Activated T-helper 2 cell treated with anti-CD3 and anti-CD28 coated beads, Interferon-gamma antibody, Interleukin-2, Interleukin-4, amounts not matched to agents 10 μg/mL and 5 μg/mL and 100 μg/mL, durations not matched to agents 14 hours and 24 hours and 36 hours (primary cell): ENCODE measurements at regions not wholly inside any gene's neighbourhood (a gene's known extent, or its start where the extent isn't known, plus 50 kb on each side); places are given as distances from the start of the nearest gene placed in this dataset.

ENCODE experiments used
- DNase-seq: peaks from one replicate; pipeline ENCODE4 v3.0.0; 2021; ENCODE audit warnings: low spot score
- H3K27ac Mint-ChIP-seq: one replicate; pipeline ENCODE4 v1.8.0; 2021; ENCODE audit warnings: mixed read lengths
- H3K27me3 Mint-ChIP-seq: one replicate; pipeline ENCODE4 v1.8.0; 2021; ENCODE audit warnings: low read depth, mixed read lengths
- H3K36me3 Mint-ChIP-seq: one replicate; pipeline ENCODE4 v1.8.0; 2021; ENCODE audit warnings: low read depth, mixed read lengths
- H3K4me1 Mint-ChIP-seq: one replicate; pipeline ENCODE4 v1.8.0; 2021; ENCODE audit warnings: low read depth, mixed read lengths
- H3K4me3 Mint-ChIP-seq: one replicate; pipeline ENCODE4 v1.8.0; 2021; ENCODE audit warnings: low read depth, mild to moderate bottlenecking, moderate library complexity, mixed read lengths
- H3K9me3 Mint-ChIP-seq: one replicate; pipeline ENCODE4 v1.8.0; 2021; ENCODE audit warnings: mixed read lengths
- intact Hi-C: fragments of 100-400 bp; cut with micrococcal nuclease; formaldehyde crosslinking; loops from one replicate; pipeline ENCODE4 v1.15.1; 2023

DNA sequence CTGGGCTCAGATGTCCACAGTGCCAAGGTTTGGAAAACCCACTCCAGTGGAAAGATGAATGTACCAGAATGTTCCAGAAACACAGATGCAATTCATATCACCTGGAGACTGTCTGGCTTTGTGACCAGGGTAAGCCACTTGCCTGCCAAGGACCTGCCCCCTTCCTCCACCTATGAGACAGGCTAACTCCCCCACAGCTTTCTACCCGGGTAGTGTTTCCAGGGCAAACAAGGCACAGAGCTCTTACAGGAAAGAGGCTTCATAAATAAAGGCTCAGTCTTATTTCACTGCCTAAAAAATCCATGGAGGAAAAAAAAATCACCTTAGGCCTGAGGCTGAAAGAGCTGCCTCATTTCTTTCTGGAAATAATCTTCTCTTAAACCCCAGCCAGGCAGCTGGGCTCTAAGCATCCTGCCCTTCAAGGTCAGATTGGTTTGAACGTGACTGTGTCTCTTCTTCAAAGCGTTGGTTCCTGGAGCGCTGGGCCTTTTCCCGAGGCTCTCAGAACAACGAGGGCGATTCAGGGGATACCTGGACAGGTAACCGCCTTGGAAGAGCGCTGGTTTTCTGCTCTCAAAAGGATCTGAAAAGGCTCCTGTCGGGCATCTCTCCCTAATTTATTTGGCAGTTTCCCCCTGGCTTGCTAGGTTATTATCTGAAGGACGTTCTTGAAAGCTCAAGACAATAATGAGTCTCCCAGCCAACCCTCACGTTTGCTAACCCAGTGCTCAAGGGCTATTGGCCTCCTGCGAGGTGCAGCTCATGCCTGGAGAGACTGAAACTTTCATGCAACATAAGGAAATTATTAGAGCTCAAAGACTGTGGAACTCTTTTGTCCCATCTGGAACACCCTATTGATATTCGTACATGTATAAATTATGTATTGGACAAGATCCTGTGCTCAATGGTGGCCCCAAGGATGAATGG, 199.2 kb upstream of the PMEPA1 start:
- Mint-ChIP-seq H3K4me1 (no peaks in the 10 kb centered on the region), H3K36me3 (no peaks in the 10 kb centered on the region), H3K9me3 (no peaks in the 10 kb centered on the region), H3K27me3 (peaks cover 15% of the 10 kb centered on the region), H3K4me3 (no peak overlapping the region), H3K27ac (no peak overlapping the region)
- intact Hi-C loops: no loop called here
- DNase-seq: no peak

DNA sequence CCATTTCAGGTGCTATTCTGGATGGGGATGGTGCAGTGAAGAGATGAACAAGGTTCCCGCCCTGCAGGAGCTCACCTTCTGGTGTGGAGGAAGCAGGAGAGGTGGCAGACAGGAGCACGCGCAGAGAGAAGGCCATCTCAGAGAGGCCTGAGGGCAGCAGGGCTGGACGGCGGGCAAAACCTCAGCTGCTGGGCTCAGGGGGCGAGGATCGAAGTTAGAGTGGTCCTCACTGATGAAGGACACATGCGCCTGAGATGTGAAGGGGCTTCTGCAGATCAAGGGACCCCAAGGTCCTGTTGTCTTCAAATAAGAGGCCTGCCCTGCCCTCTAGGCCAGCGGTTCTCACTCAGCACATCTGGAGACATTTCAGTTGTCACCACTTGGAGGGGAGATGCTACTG, 198.4 kb upstream of the PMEPA1 start:
- H3K9me3 Mint-ChIP-seq: no peaks in the 10 kb centered on the region
- H3K36me3 Mint-ChIP-seq: no peaks in the 10 kb centered on the region

DNA sequence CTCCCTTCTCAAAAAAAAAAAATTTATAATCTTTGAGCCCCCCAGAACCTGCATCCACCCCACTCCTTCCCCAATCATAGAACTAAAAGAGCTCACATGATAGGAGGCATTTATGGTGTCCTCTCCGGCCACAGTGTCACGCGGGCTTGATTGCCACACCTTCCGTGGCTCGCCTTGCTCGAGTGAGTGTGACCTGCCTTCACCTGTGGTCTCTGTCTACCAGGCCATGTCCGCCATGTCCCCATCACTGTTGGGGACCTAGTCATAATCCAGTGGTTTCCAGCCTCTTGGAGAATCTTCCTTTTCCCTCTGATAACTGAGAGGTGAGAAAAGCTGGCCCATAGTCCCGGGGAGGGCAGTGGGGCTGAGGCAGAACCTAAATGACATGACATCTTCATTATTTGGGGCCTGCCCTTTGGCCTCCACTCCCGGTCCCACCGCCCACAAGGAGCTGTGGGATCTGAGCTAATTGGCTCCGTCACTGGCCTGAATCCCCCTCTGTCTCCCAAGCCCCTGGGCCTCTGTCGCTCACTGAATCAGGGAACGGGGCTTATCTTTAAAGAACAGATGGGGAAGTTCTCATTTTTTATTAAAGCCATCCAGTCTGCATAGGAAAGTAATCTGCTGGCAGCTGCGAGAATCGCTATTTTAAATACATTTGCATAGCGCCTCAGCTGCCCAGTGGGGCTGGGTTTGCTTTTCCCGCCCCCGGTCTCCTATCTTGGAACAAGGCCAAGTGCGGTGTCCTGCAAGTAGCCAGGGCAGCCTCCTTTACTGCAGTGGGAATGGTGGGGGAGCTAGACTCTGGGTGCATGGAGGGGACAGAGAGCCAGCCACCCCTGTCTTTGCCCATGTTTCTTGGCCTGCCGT, 197.6 kb upstream of the PMEPA1 start:
- intact Hi-C loops: no loop called here
- Mint-ChIP-seq H3K27me3 (peaks cover 17% of the 10 kb centered on the region), H3K9me3 (no peaks in the 10 kb centered on the region), H3K36me3 (no peaks in the 10 kb centered on the region), H3K4me3 (no peak overlapping the region), H3K4me1 (peaks cover under 1% of the 10 kb centered on the region), H3K27ac (no peak overlapping the region)
- DNase-seq: no peak

More for the DNA sequence above, 198.4 kb upstream of the PMEPA1 start:
- Mint-ChIP-seq H3K27ac (no peak overlapping the region), H3K4me3 (no peak overlapping the region), H3K4me1 (no peaks in the 10 kb centered on the region), H3K27me3 (peaks cover 17% of the 10 kb centered on the region)
- DNase-seq: no peak
- intact Hi-C loops: no loop called here

DNA sequence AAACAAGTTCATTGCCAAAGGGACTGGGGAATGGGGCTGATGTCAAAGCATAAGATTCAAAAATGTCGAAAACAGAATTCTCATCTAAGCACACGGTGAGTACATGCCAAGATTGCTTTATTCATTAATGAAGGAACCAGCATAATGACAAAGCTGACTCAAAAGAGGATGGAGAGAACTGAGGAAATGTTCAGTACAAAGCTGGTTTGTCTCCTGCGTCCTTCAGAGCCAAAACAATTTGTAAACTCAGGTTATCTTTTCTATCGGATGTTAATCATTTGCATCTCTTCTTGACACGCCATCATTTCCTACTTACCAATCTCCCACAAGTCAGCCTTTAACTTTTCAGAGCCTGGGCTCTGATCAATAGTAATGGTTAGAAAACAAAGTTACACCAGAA, 195.6 kb upstream of the PMEPA1 start:
- no peaks in the 10 kb centered on the region for H3K9me3 Mint-ChIP-seq

DNA sequence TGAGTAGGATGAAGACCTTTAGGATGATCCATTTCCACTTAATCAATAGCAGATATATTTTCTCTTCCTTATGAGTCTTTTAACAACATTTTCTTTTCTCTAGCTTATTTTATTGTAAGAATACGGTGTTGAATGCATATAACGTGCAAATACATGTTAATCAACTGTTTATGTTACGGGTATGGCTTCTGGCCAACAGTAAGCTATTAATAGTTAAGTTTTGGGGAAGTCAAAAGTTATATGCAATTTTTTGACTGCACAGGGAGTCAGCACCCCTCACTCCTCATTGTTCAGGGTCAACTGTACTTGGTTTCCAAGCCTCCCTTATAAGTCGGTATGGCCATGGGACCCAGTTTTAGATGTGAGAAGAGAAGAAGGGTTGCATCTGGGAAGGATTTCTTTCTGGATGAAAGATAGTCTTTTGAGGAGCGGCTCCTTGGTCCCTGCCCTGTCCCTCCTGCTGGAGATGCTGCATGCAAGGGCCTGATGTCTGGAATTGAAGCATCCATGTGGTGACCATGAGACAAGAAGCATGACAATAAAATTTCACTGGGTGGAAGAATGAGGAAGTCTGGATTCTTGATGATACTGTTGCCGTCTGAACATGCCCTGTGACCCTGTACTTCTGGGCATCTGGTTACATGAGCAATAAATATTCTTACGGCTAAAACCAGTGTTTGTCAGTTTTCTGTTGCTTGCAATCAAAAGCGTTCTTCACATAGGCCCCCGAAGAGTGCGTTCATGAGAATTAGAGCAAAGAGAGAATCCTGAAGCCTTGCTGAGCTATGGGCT, 194.7 kb upstream of the PMEPA1 start:
- intact Hi-C loops: no loop called here
- no peak overlapping the region for H3K4me3 Mint-ChIP-seq
- H3K27ac Mint-ChIP-seq: no peak overlapping the region
- no peaks in the 10 kb centered on the region for H3K9me3 Mint-ChIP-seq
- peaks cover 3% of the 10 kb centered on the region for H3K4me1 Mint-ChIP-seq
- H3K36me3 Mint-ChIP-seq: no peaks in the 10 kb centered on the region
- DNase-seq: no peak
- peaks cover 17% of the 10 kb centered on the region for H3K27me3 Mint-ChIP-seq

More for the DNA sequence above, 195.6 kb upstream of the PMEPA1 start:
- H3K27me3 Mint-ChIP-seq: peaks cover 17% of the 10 kb centered on the region
- intact Hi-C loops: no loop called here
- peaks cover 3% of the 10 kb centered on the region for H3K4me1 Mint-ChIP-seq
- H3K4me3 Mint-ChIP-seq: no peak overlapping the region
- H3K36me3 Mint-ChIP-seq: no peaks in the 10 kb centered on the region
- DNase-seq: no peak
- no peak overlapping the region for H3K27ac Mint-ChIP-seq

DNA sequence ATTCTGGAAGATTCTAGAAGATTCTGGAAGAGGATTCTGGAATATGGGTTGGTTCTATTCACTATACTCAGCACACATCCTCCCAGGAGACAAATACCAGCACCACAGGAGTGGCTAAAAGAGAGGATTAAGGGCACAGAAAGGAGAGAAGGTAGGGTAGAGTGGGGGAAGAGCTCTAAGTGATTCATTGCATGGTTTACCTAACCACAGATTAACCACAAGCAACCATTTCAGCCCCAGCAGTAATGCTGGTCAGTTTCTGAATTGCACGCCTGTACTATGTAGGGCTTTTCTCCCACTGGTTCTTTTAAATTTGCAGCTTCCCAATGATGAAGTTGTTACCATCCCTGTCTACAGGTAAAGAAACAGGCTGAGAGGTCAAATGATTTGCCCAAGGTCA, 192.7 kb upstream of the PMEPA1 start:
- no peak overlapping the region for H3K27ac Mint-ChIP-seq
- H3K27me3 Mint-ChIP-seq: peaks cover 17% of the 10 kb centered on the region
- peaks cover 3% of the 10 kb centered on the region for H3K4me1 Mint-ChIP-seq
- H3K36me3 Mint-ChIP-seq: no peaks in the 10 kb centered on the region
- DNase-seq: no peak
- no peak overlapping the region for H3K4me3 Mint-ChIP-seq
- intact Hi-C loops: no loop called here
- no peaks in the 10 kb centered on the region for H3K9me3 Mint-ChIP-seq

DNA sequence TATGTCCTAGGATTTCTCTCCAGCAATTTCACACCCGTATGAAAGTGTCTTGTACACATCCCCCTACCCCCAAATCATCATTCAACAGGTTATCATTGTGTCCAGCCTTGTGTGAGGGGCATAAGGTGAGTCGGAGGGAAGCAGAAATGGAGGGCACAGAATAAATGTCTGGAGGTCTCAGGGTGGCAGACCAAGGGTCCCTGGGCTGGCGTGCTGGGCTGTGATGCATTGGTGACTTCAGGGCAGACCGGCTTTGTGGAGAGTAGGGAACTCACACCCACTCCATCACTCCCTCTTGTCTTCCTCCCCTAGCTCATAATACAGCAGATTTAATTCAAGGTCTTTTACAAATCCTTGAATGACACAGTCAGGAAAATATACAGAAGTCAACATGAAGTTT, 191.7 kb upstream of the PMEPA1 start:
- H3K4me1 Mint-ChIP-seq: peaks cover 3% of the 10 kb centered on the region
- H3K27ac Mint-ChIP-seq: no peak overlapping the region
- DNase-seq: no peak
- intact Hi-C loops: no loop called here
- no peak overlapping the region for H3K4me3 Mint-ChIP-seq
- no peaks in the 10 kb centered on the region for H3K36me3 Mint-ChIP-seq
- peaks cover 17% of the 10 kb centered on the region for H3K27me3 Mint-ChIP-seq
- no peaks in the 10 kb centered on the region for H3K9me3 Mint-ChIP-seq

DNA sequence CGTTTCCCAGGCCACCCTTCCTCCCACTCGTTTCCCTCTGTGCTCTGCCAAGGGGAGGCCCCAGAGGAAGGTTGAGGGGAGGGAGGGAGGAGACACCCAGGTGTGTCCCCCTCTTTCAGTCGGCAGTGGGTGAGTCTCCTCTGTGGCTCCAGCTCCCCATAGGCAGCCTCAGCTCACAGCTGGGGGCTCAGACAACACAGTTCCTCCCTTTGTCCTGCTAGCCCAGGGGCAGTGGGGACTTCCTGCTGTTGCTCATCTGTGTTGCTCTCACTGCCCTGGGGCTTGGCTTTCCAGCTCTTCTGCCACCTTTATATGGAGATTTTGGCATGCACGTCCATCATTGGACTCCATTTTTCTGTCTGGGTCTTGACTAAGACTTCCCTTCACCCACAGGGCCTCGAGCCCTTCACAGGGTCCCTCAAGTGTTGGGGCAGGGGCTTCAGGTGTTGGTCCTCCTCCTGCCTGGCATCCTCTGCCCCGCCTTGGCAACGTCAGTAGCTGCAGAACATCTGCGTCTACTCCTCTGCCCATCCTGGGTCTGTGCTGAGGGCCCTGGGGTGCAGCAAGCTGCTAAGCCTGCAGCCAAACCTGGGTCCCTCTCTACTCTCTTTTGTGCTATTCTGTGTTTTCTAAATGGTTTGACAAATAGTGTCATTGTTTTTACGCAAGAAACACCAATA, 190.6 kb upstream of the PMEPA1 start:
- Mint-ChIP-seq H3K4me1 (peaks cover 3% of the 10 kb centered on the region), H3K27ac (no peak overlapping the region), H3K9me3 (no peaks in the 10 kb centered on the region), H3K4me3 (no peak overlapping the region), H3K36me3 (no peaks in the 10 kb centered on the region), H3K27me3 (peaks cover 15% of the 10 kb centered on the region)
- intact Hi-C loops: no loop called here
- no peak for DNase-seq

DNA sequence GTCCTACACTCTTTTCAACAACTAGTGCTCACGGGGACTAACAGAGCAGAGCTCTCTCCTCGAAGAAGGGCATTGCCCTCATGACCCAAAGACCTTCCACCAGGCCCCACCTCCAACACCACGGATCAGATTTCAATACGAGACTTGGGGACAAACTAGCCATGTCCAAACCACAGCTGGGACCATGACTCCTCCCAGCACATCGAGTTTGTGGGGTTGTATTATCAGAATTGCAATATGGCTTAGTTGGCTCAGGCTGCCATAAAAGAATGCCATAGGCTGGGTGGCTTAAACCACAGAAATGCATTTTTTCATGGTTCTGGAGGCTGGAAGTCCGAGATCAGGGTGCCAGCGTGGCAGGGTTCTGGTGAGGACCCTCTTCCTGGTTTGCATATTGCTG, 189.7 kb upstream of the PMEPA1 start:
- no peaks in the 10 kb centered on the region for H3K9me3 Mint-ChIP-seq
- H3K4me3 Mint-ChIP-seq: no peak overlapping the region
- no peaks in the 10 kb centered on the region for H3K36me3 Mint-ChIP-seq
- no peak for DNase-seq
- peaks cover 3% of the 10 kb centered on the region for H3K4me1 Mint-ChIP-seq
- H3K27ac Mint-ChIP-seq: no peak overlapping the region
- intact Hi-C loops: no loop called here
- peaks cover 7% of the 10 kb centered on the region for H3K27me3 Mint-ChIP-seq

DNA sequence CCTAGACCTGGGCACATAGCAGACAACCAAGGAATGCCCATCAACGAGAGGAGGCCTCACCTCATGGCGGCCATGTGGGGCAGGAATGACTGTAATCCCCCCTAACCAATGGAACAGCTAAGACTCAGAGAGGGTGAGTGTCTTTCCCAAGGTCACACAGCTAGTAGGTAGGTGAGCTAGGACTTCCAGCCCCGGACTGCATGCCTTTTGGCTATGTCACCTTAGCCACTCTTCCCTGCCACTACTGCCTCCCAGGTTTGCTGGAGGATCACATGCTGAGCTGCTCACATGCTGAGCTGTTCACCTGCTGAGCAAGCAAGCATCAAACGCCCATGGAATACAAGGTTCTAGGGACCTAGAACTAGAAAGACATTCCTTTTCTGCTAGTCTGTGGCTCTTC, 188.5 kb upstream of the PMEPA1 start:
- Mint-ChIP-seq H3K27ac (no peak overlapping the region), H3K4me3 (no peak overlapping the region), H3K9me3 (no peaks in the 10 kb centered on the region), H3K27me3 (no peaks in the 10 kb centered on the region), H3K4me1 (peaks cover 3% of the 10 kb centered on the region), H3K36me3 (no peaks in the 10 kb centered on the region)
- intact Hi-C loops: no loop called here
- no peak for DNase-seq

DNA sequence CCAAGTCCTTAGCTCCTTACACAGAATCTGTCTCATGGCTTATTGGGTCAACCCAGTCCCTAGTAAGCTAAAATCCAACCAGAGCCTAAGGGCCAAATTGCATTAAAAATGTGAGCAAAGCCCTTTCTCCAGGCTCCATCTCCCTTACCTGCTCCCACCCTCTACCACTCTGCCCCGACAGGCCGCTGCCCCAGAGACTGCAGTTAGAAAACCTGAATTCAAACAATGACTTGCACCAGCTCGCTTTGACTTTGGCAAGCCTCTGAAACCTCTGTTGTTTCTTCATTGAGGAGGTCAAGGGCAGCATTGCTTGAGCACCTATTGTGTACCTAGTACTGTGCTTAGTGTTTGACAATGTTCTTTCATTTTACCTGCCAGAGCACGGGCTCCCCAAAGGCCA, 188.1 kb upstream of the PMEPA1 start:
- no peak for DNase-seq
- Mint-ChIP-seq H3K27me3 (no peaks in the 10 kb centered on the region), H3K4me3 (no peak overlapping the region), H3K27ac (no peak overlapping the region), H3K36me3 (no peaks in the 10 kb centered on the region), H3K9me3 (no peaks in the 10 kb centered on the region), H3K4me1 (peaks cover 3% of the 10 kb centered on the region)
- intact Hi-C loops: no loop called here

DNA sequence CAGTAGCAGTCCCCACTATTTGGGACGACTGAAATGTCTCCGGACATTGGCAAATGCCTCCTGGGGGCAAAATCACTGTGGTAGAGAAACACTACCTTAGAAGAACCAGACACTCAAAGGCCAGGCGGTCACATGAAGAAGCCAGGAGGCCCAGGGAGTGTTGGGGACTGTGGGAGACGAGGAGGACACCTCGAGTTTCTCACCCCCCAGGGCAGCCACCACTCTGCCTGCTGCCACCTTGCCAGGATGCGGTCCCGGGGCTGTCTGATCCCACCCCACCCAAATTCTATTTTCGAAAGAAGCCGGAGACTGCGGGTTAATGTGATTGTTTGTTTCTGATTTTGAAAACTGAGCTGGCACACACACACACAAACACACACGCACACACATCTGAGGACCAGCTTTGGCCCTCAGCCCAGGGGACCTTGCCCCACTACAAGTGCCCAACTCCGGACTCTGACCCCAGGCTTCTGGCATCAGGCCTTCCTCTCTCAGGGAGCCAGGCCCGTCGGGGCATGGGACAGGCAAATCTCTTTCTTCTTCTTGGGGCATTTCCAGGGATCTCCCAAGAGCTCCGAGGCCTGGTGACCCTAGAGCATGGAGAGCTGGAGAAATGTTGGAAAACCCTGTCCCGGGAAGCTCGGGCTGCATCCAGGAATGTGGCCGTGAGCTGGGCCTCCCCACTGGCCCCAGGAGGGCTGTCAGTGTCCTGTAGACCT, 187.5 kb upstream of the PMEPA1 start:
- peaks cover 2% of the 10 kb centered on the region for H3K4me1 Mint-ChIP-seq
- no peak overlapping the region for H3K27ac Mint-ChIP-seq
- no peaks in the 10 kb centered on the region for H3K27me3 Mint-ChIP-seq
- no peak overlapping the region for H3K4me3 Mint-ChIP-seq
- no peaks in the 10 kb centered on the region for H3K36me3 Mint-ChIP-seq
- intact Hi-C loops: no loop called here
- no peak for DNase-seq
- no peaks in the 10 kb centered on the region for H3K9me3 Mint-ChIP-seq
